HuH-7 (cell line): ENCODE measurements at regions not wholly inside any gene's neighbourhood (a gene's known extent, or its start where the extent isn't known, plus 50 kb on each side); places are given as distances from the start of the nearest gene placed in this dataset.
"Not testable (repeated sequence)": the region's sequence is repeated elsewhere in the genome, so short reads cannot be mapped to it uniquely, and the experiment has no call there.

ENCODE experiments used
- DNase-seq: peaks from one replicate; pipeline ENCODE4 v3.0.0; 2011; ENCODE audit warnings: low spot score

- DNase-seq, result not testable (repeated sequence)
These were observed 97.3 kb upstream of the GALNT15 start for GRCh38 chr3:16077146-16077545.

GRCh38 chr3:16077681-16078080 lies 96.8 kb upstream of the GALNT15 start:
- DNase-seq, result not testable (repeated sequence)

GRCh38 chr3:16079519-16079918 lies 95.0 kb upstream of the GALNT15 start:
- DNase-seq, result no peak

GRCh38 chr3:16081661-16082060 lies 92.8 kb upstream of the GALNT15 start:
- no peak for DNase-seq

- DNase-seq, result no peak
These were observed 89.6 kb upstream of the GALNT15 start for GRCh38 chr3:16084887-16085286.

GRCh38 chr3:16085410-16085809 lies 89.1 kb upstream of the GALNT15 start:
- no peak for DNase-seq

- no peak for DNase-seq
These were observed 88.4 kb upstream of the GALNT15 start for GRCh38 chr3:16085884-16086608.

- DNase-seq, result no peak
These were observed 87.8 kb upstream of the GALNT15 start for GRCh38 chr3:16086690-16087089.

- no peak for DNase-seq
These were observed 86.0 kb upstream of the GALNT15 start for GRCh38 chr3:16088496-16088895.

- DNase-seq, result no peak
These were observed 85.0 kb upstream of the GALNT15 start for GRCh38 chr3:16089521-16089920.

GRCh38 chr3:16090024-16090423 lies 84.5 kb upstream of the GALNT15 start:
- DNase-seq, result no peak

- no peak for DNase-seq
These were observed 83.8 kb upstream of the GALNT15 start for GRCh38 chr3:16090706-16091105.

- DNase-seq, result no peak
These were observed 81.6 kb upstream of the GALNT15 start for GRCh38 chr3:16092923-16093322.

GRCh38 chr3:16101295-16102186 lies 72.9 kb upstream of the GALNT15 start:
- no peak for DNase-seq

GRCh38 chr3:16102187-16102561 lies 72.3 kb upstream of the GALNT15 start:
- DNase-seq, result no peak

GRCh38 chr3:16102905-16103364 lies 71.5 kb upstream of the GALNT15 start:
- no peak for DNase-seq

GRCh38 chr3:16103472-16103871 lies 71.0 kb upstream of the GALNT15 start:
- DNase-seq, result no peak

GRCh38 chr3:16104156-16104555 lies 70.3 kb upstream of the GALNT15 start:
- no peak for DNase-seq

GRCh38 chr3:16106050-16106449 lies 68.4 kb upstream of the GALNT15 start:
- DNase-seq, result no peak

- DNase-seq, result no peak
These were observed 66.1 kb upstream of the GALNT15 start for GRCh38 chr3:16108424-16108823.

- DNase-seq, result no peak
These were observed 64.6 kb upstream of the GALNT15 start for GRCh38 chr3:16109929-16110328.

- no peak for DNase-seq
These were observed 61.5 kb upstream of the GALNT15 start for GRCh38 chr3:16112910-16113504.

- DNase-seq, result no peak
These were observed 60.8 kb upstream of the GALNT15 start for GRCh38 chr3:16113704-16114103.
